ENCODE measurements at regions not wholly inside any gene's neighbourhood (a gene's known extent, or its start where the extent isn't known, plus 50 kb on each side); places are given as distances from the start of the nearest gene placed in this dataset.
"Not testable (repeated sequence)": the region's sequence is repeated elsewhere in the genome, so short reads cannot be mapped to it uniquely, and the experiment has no call there.

DNA sequence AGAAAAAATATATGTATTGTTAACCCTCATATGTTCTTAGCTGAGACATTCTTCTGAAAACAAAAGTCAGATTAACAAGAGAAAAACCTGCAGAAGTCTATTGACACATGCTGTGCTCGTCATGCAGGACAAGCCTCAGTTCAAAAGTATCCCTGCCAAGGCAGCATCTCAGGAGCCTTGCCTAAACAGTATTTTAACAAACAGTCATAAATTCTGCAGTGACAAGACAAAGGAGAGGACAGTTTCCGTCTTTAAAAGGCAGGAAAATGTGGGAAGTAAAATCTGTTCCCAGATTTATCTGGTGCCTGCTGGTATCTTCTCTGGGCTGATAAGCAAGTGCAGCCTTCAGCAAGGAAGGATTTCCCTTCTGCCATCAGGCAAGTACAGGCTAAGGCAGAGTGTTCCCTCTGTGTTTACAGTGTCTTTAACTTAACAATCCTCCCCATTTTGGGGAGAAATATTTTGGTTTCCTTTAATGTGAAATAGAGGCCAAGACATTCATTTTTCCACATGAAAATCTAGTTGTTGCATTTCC lies 480.2 kb upstream of the CCDC196 start:
- in situ Hi-C loops (cut with MboI; ENCODE audit: low sequenced_read_pairs) = no loop called here

DNA sequence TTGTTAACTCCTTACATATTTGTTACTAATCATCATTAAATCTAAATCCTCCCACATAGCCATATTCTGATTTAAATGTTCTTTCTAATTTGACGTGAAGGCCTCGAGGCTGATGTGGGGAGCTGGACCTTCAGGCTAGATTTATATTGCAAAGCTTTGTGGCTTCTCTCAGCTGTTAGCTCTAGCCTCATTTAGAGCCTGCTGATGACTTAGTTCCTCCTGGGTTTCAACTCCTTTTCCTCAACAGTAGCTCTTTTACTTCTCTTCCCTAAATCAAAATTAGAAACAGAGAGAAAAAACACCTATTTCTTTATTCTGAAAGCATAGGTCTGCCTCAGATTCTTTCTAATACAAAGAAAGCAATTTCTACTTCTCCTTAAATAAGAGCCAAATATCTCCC lies 477.5 kb upstream of the CCDC196 start:
- in situ Hi-C loops (cut with MboI; ENCODE audit: low sequenced_read_pairs) = no loop called here

DNA sequence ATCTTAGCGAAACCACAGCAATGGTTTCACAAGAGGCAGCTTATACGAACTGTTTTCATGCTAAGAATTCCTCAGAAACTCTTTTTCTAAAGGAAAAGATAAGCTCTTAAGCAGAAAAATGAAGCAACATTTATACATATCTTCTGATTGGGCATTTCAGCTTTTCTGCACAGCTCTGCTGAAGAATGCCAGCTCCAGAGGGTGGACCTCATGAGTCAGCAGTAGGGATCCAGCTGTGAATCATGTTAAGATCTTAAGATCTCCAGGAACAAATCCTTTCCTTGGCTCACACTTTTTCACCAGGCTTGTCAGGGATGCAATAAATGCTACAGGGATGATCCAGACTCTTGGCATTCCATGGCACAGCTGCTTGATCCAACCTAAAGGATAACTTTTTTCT lies 477.1 kb upstream of the CCDC196 start:
- in situ Hi-C loops (cut with MboI; ENCODE audit: low sequenced_read_pairs) = no loop called here

DNA sequence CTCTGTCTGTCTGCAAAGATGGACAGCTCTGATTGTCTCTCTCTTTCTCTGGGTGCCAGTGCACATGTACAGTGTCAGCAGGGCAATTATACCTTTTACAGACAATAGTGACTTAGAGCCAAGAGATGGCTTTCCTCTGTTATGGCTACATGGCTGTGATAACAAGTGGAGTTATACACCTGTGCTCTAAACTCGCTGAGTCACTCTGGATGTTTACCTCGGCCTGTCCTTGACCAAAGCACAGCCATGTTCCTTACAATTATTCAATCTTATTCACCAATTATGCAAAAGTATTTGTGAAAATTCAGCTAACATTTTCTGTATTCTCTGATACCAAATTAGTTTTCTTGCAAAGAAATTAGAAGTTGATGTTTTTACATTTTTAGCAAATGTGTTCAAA lies 475.5 kb upstream of the CCDC196 start:
- in situ Hi-C loops (cut with MboI; ENCODE audit: low sequenced_read_pairs) = no loop called here

DNA sequence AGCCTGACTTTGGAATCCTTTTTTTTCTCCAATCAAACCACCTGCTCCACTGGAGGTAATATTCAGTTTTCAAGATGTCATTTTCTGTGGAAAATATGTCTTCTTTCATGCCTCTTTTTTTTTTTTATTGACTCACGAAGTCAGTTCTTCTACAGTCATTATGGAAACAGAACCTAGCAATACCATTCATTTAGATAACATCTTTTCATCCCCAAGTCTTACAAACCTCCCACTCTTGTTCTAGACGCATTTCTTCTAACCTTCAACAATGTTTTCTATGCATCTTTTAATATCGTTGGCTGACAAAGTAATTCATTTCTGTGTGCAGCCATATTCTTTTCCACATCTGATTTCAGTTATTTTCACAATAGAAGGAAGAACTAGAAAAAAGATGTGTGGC lies 474.3 kb upstream of the CCDC196 start:
- in situ Hi-C loops (cut with MboI; ENCODE audit: low sequenced_read_pairs) = no loop called here

DNA sequence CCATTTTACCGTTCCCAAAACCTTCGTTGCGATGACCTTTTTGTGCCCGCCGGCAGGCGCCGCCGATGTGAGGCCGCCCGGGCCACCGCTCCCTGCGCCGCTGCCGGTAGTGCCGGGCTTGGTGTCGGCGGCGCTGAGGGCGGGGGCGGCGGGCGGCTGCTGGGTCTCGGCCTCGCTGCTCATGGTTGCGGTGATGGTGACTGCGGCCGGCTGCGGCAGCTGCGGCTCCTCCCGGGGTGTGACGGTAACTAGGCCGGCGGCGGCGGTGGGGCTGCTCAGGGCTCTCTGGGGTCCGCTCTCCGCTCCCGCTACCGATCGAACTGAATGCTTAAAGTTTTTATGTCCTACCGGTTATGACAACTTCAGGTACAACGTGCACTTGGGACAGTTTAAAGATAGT lies 472.6 kb upstream of the CCDC196 start:
- in situ Hi-C loops (cut with MboI; ENCODE audit: low sequenced_read_pairs) = not testable (repeated sequence)

DNA sequence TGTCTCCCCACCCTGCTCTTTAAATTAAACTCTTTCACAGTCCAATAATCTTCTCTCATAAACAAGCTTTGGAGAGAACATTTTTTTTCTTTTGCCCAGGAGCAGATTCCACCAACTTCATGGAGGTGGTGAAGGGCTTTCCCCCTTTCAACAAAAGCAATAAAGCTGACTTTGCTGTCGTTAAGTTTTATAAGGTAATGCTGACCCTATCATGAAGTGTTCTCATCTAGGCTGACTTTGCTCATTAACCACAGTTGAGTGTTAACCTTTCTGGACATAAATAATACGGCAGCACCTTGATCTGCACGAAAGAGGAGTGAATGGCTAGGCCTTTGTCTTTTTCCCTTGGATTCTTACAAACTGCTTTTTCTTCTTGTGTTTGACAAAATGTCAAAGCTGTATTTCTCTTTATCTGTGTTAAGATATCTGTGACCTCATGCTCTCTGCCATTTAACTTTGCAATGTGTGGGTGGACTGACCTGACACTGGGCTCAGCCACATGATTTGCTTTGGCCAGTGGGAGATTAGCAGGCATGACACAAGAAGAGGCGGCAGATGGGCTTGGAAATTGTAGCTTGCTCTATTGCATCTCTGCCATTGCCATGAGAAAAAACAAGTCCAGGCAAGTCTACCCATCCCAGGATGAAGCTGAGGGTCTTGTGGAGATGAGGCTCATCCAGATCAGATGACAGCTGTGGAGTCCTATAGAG lies 470.9 kb upstream of the CCDC196 start:
- in situ Hi-C loops (cut with MboI; ENCODE audit: low sequenced_read_pairs) = no loop called here

DNA sequence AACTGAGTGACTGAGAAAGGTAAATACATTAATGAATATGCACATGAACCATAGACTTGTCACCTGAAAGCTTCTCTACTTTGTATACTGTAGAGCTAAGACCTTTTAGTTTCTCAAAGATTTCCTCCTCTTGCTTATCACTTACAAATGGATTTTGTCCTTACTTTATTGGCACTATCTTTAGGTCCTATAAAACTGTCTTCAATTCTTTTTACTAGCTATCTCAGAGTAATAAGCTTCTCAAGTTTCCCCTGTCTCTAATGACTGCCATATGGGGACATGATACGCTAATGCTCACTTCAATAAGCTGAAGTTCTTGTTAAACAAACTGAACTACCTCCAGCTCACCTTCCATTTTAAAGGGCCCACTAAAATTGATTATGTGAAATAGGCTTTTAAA lies 468.2 kb upstream of the CCDC196 start:
- in situ Hi-C loops (cut with MboI; ENCODE audit: low sequenced_read_pairs) = no loop called here

DNA sequence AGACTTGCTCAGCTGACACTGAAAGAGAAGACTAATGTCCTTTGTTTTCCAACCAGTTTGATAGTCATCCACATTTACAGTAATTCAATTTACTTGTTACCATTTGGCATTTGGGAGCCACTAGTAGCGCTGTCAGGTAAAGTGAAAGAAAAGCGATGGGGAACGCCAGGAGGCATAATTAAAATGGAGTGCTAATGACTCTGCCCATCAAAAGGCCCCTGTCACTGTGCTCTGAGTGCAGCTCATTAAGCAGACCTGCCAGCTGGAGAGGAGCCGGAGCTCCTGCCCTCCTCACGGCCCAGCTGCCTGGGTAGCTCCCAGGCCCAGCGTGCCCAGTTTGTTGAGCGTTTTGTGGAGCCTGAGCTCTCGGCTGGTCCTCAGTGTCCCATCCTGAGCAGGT lies 463.6 kb upstream of the CCDC196 start:
- in situ Hi-C loops (cut with MboI; ENCODE audit: low sequenced_read_pairs) = no loop called here

DNA sequence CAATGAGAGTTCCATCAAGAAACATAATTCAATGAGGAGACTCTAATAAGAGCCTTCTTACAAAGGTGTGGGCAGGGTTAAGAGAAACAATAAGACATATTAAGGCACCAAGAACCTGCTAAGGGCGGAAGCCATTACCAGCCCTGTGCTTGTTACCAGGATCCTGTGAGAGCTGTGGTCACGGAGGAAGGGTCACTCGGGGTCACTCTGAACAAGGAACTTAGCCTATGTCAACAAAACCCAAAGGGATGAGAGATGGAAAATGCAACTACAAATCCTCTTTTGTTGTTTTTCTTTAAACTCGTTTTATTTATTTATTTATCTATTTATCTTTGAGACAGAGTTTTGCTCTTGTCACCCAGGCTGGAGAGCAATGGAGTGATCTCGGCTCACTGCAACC lies 460.4 kb upstream of the CCDC196 start:
- in situ Hi-C loops (cut with MboI; ENCODE audit: low sequenced_read_pairs) = no loop called here

DNA sequence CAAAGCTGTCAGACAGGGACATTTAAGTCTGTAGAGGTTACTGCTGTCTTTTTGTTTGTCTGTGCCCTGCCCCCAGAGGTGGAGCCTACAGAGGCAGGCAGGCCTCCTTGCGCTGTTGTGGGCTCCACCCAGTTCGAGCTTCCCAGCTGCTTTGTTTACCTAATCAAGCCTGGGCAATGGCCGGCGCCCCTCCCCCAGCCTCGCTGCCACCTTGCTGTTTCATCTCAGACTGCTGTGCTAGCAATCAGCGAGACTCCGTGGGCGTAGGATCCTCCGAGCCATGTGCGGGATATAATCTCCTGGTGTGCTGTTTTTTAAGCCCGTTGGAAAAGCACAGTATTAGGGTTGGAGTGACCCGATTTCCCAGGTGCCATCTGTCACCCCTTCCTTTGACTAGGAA lies 454.2 kb upstream of the CCDC196 start:
- in situ Hi-C loops (cut with MboI; ENCODE audit: low sequenced_read_pairs) = not testable (repeated sequence)

DNA sequence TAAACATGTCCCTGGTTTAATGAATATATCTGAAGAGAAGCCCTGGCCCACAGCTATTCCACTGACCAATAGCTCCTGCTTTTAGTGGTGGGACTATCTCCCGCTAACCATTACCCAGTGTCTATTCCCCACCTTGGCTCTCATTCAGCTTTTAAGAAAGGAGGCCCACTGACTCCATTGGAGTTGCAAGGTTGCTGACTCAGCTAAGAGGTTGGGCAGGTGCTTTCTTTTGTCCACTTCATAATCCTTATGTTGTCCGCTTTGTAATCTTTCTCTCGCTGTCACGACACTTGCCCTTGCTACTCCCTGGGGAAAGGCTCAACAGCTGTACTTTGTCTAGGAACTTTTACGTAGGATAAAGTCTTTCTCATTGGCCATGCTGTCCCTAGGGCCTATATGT lies 453.4 kb upstream of the CCDC196 start:
- in situ Hi-C loops (cut with MboI; ENCODE audit: low sequenced_read_pairs) = no loop called here

DNA sequence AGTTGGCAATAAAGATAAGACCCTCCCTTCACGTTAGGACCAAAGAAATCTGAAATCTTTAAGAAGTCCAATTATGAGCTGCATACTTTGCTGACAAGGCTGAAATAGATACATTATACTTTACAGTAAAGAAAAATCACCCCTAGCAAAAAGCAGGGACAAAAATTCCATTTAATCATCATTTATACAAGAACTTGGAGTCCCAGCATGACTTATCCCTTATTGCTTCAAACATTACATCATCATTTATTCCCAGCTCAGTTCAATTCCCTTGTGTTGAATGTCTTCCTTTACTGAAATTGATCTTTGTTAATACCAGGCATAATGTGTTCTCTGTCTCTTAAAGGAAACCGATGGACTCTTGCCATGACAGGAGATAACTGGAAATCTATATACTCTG lies 449.6 kb upstream of the CCDC196 start:
- in situ Hi-C loops (cut with MboI; ENCODE audit: low sequenced_read_pairs) = no loop called here

DNA sequence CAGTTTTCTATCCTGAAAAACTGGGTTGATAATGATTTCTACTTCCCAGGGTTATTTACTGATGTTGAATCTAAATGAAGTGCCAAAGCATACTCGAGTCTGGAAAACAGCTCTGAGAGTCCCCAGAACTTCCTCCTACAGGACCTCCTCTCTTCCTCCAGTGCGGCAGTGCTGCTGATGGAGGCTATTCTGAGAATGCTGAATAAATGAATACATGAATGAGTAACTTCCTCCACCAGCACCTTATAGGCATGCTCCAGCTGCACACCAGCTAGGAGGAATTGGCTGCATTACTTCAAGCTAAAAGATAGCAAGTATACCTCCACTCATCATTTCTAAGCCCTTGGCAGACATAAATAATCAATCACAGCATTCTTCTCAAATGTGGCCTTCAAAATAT lies 448.8 kb upstream of the CCDC196 start:
- in situ Hi-C loops (cut with MboI; ENCODE audit: low sequenced_read_pairs) = no loop called here

DNA sequence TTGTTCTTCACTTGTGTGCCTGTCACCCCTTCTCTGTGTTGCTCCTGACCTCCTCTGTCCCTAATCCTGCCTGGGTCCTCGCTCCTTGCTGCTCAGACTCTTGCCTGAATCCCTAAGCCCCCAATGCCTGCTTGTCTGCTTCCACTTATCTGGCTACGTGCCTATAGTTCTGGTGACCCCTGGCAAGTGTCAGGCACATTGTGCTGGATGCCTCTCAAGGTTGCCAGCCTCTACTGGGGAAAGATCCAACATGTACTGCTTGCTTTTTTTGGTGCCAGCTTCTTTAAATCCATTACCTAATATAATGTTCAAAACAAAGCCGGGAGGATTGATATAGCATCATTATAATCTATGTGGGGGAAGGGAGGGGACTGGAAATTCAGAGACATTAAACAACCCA lies 448.0 kb upstream of the CCDC196 start:
- in situ Hi-C loops (cut with MboI; ENCODE audit: low sequenced_read_pairs) = no loop called here

DNA sequence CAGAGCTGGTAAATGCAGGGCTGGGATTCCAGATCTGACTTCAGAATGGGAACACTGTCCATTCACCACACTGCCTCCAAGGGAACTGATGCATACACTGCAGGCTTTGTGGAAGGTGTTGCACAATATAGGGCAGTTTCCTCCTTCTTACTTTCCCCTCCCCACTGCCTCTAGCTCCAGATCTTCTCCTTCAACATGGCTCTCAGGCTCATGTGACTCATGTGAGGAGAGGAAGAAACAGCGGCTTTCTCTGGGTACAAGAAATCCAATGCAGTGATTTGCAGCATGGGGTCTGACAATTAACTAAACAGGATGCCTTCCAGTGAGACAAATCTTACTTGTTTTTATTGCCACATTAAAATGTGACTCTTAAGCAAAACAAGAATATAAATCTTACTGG lies 447.6 kb upstream of the CCDC196 start:
- in situ Hi-C loops (cut with MboI; ENCODE audit: low sequenced_read_pairs) = no loop called here

DNA sequence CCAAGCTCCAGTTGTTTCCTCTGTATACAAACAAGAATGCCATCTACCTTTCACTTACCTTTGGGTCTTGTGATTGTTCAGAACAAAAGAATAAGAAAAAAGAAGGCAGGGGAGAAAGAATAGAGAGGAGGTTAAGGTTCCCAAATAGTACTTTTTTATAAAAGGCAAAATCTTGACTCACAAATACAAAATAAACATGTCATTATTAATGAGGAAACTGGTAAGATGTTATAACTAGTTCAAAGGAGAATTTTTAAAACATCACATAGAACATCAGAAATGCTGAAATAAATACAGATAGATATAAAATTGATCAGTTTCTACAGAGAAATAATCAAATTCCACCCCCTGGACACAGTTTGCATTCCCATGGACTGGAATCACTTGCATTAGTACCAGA lies 446.7 kb upstream of the CCDC196 start:
- in situ Hi-C loops (cut with MboI; ENCODE audit: low sequenced_read_pairs) = no loop called here

DNA sequence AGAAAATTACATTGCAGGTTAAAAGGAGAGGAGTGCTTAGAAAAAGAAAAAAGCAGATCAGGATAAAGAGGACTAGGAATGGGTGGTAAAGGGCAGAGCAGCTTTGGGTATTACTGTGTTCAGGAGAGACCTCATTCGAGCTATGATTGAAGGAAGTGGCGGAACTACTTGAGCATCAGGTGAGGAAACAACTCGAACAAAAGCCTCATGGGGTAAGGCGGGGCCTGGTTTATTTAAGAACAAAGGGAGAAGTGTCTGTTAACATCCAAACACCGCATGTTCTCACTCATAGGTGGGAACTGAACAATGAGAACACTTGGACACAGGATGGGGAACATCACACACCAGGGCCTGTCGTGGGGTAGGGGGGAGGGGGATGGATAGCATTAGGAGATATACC lies 444.6 kb upstream of the CCDC196 start:
- in situ Hi-C loops (cut with MboI; ENCODE audit: low sequenced_read_pairs) = no loop called here

DNA sequence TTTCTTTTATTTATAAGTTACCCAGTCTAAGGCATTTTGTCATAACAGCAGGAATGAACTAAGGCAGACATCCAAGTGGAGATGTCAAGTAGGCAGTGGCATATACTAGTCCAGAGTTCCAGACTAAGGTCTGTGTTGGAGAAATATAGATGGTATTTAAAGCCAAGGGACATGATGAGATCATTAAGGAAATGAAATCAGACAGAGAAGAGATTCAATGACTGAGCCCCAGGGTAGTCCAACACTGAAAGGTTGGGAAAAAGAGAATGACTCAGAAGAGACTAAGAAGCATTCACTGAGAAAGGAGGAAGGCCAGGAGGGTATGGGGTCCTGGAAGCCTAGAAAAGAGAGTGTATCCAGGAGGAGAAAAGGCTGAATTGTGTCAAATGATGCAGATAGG lies 442.2 kb upstream of the CCDC196 start:
- in situ Hi-C loops (cut with MboI; ENCODE audit: low sequenced_read_pairs) = no loop called here

DNA sequence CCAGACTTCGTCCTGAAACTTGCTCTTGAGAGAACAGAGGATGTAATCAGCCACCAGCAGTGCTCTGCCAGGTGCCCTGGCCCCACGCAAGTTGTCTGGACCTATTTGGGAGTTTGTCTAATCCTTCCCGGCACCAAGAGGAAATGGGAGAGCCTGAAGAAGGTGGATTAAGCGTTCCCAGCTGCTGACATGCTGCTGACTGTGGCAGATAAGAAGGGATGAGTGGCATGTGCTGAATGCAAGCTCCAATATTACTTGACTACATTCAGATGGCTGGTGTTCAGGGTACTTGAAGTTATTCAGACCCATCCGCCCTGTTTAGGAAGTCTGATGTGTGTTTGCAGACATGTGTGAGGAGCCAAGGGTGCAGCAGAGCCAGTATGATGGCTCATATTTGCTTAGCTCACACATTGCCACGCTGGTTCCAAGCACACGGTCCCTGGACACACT lies 440.6 kb upstream of the CCDC196 start:
- in situ Hi-C loops (cut with MboI; ENCODE audit: low sequenced_read_pairs) = no loop called here

DNA sequence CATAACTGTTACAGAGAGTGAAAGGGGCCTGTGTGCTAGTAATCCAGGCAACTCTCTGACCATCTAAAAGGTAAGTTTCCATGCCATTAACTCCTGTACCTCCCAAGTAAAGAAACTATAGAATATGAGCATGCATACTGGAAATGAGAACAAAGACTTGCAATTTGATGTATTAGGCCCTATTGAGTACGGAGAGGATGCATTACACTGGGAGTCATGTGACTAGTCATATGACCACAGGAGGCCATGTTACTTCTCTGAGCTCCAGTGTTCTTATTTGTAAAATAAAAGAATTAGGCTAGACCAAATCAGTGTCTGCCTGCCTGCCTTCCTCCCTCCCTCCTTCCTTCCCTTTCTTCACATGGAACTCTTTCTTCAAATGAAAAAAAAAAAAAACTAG lies 440.1 kb upstream of the CCDC196 start:
- in situ Hi-C loops (cut with MboI; ENCODE audit: low sequenced_read_pairs) = no loop called here

DNA sequence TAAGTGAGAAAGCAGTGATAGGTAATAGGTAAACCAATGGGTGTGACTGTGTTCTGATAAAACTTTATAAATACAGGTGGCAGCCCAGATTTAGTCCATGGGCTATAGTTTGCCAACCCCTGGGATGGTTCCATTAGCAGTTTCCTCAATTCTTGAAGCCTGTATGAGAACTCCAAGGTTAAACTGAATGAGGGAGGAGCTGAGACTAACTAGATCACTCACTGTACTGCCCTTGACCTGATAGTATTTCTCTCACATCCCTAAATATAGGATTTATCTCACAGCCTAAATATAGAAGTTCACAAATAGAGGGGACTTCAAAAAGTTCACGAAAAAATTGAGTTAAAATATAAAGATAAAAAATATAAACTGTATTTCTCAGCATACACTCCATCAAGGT lies 439.6 kb upstream of the CCDC196 start:
- in situ Hi-C loops (cut with MboI; ENCODE audit: low sequenced_read_pairs) = no loop called here

DNA sequence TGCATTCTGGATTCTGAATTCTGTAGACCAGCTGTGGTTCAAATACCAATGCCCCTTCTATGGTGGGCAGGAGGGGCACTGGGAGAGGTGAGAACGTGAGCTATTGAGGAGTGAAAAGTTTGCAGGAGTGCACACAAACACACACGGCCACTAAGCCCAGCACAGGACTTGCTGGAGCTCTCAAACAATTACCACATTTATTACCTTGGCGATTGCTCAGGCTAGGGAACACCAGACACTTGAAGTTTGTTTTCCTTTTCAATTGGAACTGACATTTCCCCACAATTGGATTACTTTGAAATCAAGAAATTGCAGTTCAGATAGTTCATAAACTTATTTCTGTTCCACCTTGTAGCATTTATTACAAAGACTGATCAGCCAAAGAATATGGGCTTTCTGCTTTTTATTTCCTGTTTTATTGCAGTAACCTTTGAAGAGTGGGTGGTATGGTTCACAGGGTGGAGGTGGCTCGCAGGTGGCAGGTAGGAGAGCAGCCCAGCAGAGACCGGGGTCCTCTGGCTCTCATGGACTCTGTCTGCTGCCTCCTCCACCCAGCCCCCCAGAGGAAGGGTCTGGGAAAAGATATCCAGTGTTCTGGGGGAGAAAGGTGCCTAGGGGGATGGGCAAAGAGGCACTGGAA lies 429.8 kb upstream of the CCDC196 start:
- in situ Hi-C loops (cut with MboI; ENCODE audit: low sequenced_read_pairs) = no loop called here
